ENCODE measurements at regions not wholly inside any gene's neighbourhood (a gene's known extent, or its start where the extent isn't known, plus 50 kb on each side); places are given as distances from the start of the nearest gene placed in this dataset.

DNA sequence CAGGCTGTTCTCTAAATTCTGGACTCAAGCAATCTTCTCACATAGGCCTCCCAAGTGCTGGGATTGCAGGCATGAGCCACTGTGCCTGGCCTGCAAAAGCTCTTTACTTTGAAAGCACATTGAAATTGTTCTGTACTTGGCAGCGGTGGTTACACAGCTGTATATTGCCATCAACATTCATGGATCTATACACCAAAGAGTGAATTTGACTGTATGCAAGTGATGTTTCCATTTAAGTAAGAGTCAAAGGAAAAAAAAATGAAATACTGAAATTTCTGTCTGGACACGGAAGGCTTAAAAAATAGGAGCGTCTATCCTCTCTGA is 450.6 kb upstream of the PSMD7 start:
- no peak for DNase-seq (ENCODE audit: extremely low read depth, low read depth)

DNA sequence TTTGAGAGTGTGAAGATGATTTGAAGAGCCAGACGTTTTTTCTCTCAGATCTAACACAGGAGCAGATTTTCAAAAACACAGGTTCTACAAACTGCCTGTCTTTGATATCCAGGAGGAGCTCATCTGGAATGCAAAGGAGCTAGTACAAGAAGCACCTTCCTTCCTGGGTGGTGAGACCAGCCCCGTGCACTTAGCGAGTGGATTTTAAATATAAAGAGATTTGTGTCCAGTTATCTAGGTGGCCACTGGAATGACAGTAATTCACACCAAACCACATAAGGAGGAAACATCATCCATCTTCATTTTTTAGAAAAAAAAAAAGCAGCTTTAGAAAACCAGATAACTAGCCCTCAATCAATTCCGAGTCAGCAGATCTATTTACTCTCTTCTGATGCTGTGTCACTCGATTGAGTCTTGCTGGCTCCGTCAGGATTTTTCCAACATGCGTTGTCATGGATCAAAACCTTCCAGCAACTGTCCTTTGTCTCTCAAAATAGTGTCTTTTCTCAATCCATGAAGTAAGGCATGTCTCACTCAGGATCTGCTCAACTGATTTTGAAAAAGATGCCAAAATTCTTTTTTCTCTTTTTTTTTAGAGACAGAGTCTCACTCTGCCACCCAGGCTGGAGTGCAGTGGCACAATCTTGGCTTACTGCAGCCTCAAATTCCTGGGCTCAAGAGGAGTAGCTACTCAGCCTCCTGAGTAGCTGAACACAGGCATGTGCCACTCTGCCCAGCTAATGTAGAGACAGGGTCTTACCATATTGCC is 451.2 kb upstream of the PSMD7 start:
- no peak for DNase-seq (ENCODE audit: extremely low read depth, low read depth)

- no peak for DNase-seq (ENCODE audit: extremely low read depth, low read depth)
Measured at GRCh38 chr16:73840728-73841127, 455.9 kb upstream of the PSMD7 start.

DNA sequence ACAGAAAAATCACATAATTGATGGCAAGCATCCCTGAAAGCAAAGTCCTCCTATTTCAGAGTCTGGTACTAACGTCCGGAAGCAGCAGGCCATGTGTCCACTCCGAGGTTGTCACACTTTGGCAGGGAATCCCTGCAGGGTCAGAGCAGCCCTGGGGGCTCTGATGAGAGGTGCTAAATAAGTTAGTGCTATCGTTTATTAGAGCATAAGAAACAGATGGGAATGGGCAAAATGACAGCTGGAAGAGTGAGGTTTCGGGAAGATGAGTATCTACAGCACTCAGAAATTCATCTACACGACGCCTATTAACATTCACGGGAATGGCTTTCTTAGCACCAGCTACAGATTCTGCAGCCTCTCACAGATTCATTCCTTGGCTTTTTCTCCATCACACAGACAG is 465.4 kb upstream of the PSMD7 start:
- DNase-seq (ENCODE audit: extremely low read depth, low read depth) = no peak

DNA sequence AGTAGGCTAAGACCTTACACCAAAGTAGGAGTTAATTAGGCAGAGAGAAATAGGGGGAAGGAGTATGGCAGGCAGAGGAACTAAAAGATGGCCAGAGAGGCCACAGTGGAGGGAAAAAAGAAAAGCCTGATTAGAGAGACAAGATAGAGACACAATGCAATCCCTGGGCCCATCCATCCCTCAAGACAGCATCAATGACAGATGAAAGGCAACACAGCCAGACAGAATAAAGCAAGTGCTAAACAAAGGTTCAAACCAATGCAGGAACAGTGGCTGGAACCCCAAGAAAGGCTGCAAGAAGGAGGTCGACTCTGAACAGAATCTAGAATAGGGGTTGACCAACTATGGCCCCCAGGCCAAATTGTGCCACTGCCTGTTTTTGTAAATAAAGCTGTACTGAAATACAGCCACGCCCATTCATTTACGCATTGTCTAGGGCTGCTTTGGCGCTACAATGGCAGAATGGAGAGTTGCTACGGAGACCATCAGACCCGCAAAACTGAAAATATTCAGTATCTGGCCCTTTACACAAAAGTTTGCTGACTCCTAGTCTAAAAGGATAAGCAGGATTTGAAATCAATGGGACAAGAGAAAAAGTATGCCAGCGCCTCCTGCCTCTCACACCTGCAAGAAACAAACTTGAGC is 473.3 kb upstream of the PSMD7 start:
- DNase-seq (ENCODE audit: extremely low read depth, low read depth) = no peak

- DNase-seq (ENCODE audit: extremely low read depth, low read depth) = no peak
Measured at GRCh38 chr16:73817526-73818324, 478.9 kb upstream of the PSMD7 start.

DNA sequence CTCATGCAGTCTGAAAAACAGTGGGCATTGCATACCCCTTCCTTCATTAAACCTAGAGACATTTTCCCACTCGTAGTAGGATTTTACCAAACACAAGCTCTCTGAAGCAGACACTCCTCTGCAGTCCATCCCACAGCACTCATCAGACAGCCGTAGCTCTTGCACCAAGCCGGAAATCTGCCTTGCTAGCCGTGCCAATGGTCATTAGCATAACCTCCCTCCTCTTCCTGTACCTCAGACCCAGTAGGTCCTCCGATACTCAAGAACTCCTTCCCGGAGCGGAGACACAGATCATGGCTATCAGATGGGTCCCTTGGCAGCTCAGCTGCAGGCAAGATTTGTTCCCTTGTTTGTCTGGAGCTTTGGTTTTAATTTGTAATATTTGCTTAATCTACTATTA is 483.1 kb upstream of the PSMD7 start:
- no peak for DNase-seq (ENCODE audit: extremely low read depth, low read depth)

GRCh38 chr16:73804456-73804855 is 492.2 kb upstream of the PSMD7 start:
- no peak for DNase-seq (ENCODE audit: extremely low read depth, low read depth)

- DNase-seq (ENCODE audit: extremely low read depth, low read depth) = no peak
Measured at GRCh38 chr16:73798471-73798870, 498.1 kb upstream of the PSMD7 start.

DNA sequence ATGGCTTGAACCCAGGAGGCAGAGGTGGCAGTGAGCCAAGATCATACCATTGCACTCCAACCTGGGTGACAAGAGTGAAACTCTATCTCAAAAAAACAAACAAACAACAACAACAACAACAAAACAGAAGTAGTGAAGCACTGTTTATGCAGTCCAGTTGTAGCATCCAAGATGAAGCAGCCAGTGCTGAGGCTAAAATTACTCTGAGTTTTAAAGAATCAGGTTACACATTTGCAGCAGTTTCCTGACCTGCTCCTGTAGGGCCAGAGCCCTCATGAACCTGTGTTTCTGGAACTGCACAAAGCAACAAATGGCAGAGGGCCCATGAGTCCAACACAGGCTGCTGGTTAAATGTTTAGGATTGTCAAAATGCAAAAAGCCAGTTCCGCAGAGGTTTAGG is 499.5 kb upstream of the PSMD7 start:
- no peak for DNase-seq (ENCODE audit: extremely low read depth, low read depth)

- DNase-seq (ENCODE audit: extremely low read depth, low read depth) = no peak
Measured at GRCh38 chr16:73796241-73796640, 500.4 kb upstream of the PSMD7 start.

DNA sequence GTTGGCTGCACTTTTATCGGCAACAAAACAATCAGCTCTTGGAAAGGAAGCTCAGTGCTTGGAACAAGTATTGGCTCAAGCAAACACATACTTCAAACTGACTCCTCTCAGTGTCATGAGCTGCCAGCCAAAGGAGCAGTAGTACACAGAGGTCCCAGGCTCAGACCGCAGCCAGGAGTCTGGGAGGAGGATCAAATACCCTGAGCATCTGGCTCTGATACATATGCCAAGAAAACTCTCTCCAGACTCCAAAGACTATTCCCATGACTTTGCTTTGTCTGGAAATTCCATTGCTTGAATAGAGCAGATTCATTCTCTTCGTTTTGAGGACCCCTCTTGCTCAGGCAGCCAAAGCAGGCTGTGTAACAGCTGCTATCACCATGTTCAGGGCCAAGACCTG is 501.6 kb upstream of the PSMD7 start:
- DNase-seq (ENCODE audit: extremely low read depth, low read depth) = no peak

- no peak for DNase-seq (ENCODE audit: extremely low read depth, low read depth)
Measured at GRCh38 chr16:73793871-73794437, 502.7 kb upstream of the PSMD7 start.

DNA sequence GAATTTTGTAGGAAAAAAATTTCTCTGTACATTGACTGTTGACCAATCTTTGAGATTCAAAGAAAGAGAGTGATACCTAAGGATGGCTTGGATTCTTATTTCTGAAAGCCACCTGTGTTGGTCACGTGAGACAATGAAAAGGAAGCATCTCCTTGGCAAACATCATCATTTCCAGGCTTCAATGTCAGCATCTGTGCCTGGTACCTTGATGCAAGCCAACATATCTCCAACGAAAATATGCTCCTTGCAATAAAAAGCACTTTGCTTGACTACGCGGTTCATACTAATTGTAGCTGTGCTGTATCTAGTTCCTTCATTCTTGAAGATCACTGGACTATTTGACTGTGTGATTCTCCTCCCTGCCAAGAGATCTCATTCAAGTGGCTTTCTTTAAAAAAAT is 503.4 kb upstream of the PSMD7 start:
- DNase-seq (ENCODE audit: extremely low read depth, low read depth) = no peak

GRCh38 chr16:73792199-73793020 is 504.2 kb upstream of the PSMD7 start:
- DNase-seq (ENCODE audit: extremely low read depth, low read depth) = no peak

GRCh38 chr16:73781297-73781696 is 515.3 kb upstream of the PSMD7 start:
- DNase-seq (ENCODE audit: extremely low read depth, low read depth) = no peak

GRCh38 chr16:73778887-73779286 is 517.7 kb upstream of the PSMD7 start:
- DNase-seq (ENCODE audit: extremely low read depth, low read depth) = no peak

DNA sequence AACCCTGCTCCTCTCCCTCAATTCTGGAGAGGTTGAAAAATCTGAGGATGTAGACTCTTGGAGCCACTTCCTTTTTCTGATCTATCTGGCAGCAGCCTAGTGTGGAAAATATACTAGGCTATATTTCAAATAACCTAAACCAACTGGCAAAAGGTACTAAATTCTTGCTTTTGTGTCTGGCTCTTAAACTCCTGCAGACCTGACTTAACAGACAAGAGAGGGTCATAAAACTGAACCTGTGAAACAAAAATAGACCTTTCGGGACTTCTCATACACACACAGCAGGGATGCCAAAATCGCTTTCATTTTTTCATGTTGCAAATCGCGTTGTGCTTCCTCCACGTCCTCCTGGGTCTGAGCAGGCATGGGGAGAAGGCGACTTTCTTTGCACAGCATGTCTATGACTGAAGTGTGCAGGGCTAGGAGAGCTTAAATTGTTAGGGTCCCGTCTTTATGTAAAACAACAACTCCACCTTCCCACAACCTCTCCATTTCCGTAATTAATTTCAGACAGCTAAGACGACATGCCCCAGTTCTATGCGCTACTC is 520.7 kb upstream of the PSMD7 start:
- no peak for DNase-seq (ENCODE audit: extremely low read depth, low read depth)

- no peak for DNase-seq (ENCODE audit: extremely low read depth, low read depth)
Measured at GRCh38 chr16:73771196-73772064, 525.2 kb upstream of the PSMD7 start.

All from NCI-H460 (cell line).